ENCODE measurements at regions not wholly inside any gene's neighbourhood (a gene's known extent, or its start where the extent isn't known, plus 50 kb on each side); places are given as distances from the start of the nearest gene placed in this dataset.

DNA sequence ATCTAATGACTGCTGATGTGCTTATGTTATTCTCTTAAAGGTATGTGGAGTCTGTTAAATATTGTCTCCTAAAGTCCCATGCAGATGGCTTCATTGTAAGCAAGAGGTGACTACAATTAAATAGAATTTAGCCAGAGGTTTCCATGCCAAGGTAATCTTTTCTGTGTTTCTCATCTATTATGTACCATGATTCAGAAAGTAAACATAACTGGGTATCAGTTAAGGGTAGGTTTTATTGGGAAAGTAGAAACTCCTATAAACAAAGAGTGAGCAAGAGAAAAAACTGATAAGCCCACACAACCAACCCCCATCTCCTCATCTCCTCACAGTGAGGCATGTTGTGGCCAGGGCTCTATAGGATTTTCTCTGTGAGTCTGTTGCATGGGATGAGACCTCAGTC is 611.7 kb downstream of the SNAPC1 start:
- no peak overlapping the region for H2BK120ac ChIP-seq (ENCODE audit: low read depth, low read length)
- H2AK5ac ChIP-seq (ENCODE audit: low read depth, low read length), result no peak overlapping the region
- H3K9ac ChIP-seq (ENCODE audit: low read depth, low read length), result no peak overlapping the region
- H3K18ac ChIP-seq (ENCODE audit: low read depth, low read length), result no peak overlapping the region
- H4K91ac ChIP-seq (ENCODE audit: insufficient read depth, low read depth, low read length), result no peak overlapping the region
- no peak overlapping the region for H3K56ac ChIP-seq (ENCODE audit: extremely low read depth, insufficient read depth, low read length)
- H3K9me1 ChIP-seq (ENCODE audit: insufficient read depth, low read length), result no peaks in the 10 kb centered on the region
- no peak overlapping the region for H4K5ac ChIP-seq (ENCODE audit: low read depth, low read length)
- no peaks in the 10 kb centered on the region for H3K36me3 ChIP-seq (ENCODE audit: control insufficient read depth, insufficient read depth, low read length)
- no peak overlapping the region for H2BK20ac ChIP-seq (ENCODE audit: low read depth, low read length)
- no TSS peak for BruUV-seq (replicated peaks)
- no peak overlapping the region for H3K14ac ChIP-seq (replicated peaks; ENCODE audit: low read depth, low read length)
- no peak overlapping the region for H3K23ac ChIP-seq (ENCODE audit: low read depth, low read length)
- no peak for ATAC-seq (ENCODE audit: low read depth)
- H3K4me3 ChIP-seq (ENCODE audit: insufficient read depth, low read depth, low read length), result no peak overlapping the region
- no peak overlapping the region for H3K4ac ChIP-seq (ENCODE audit: low read depth, low read length)
- in situ Hi-C loops (cut with MboI; ENCODE audit: low sequenced_read_pairs) (no loop called here), dilution Hi-C loops (cut with HindIII; ENCODE audit: low sequenced_read_pairs, unreplicated experiment) (no loop called here), intact Hi-C loops (cut with micrococcal nuclease) (no loop called here)
- H3K9me3 ChIP-seq (ENCODE audit: control insufficient read depth, insufficient read depth, low read length), result no peaks in the 10 kb centered on the region
- no peak overlapping the region for H2BK15ac ChIP-seq (ENCODE audit: low read depth, low read length)
- no peak overlapping the region for H4K8ac ChIP-seq (ENCODE audit: low read depth in 2 of 2, low read length in 2 of 2)
- no peak overlapping the region for H2AFZ ChIP-seq (replicated peaks; ENCODE audit: low read length, poor library complexity)
- peak; percentile 3 for DNase-seq
- no peaks in the 10 kb centered on the region for H3K4me1 ChIP-seq (ENCODE audit: control insufficient read depth, insufficient read depth, low read length)
- no peaks in the 10 kb centered on the region for H3K79me1 ChIP-seq (ENCODE audit: low read depth in 1 of 2, low read length in 2 of 2)
- TF ChIP-seq FOS (IDR thresholded peaks at IDR 0.05; ENCODE audit: low read depth, low read length) (no peak), MXI1 (IDR thresholded peaks at IDR 0.05; ENCODE audit: borderline replicate concordance, low read depth, low read length) (no peak), MAZ (IDR thresholded peaks at IDR 0.05; ENCODE audit: borderline replicate concordance, low read depth, low read length) (no peak), NFE2L2 (IDR thresholded peaks at IDR 0.05; ENCODE audit: low read depth, low read length) (no peak), ELK1 (IDR thresholded peaks at IDR 0.05; ENCODE audit: borderline replicate concordance, low read depth, low read length) (no peak), SMC3 (IDR thresholded peaks at IDR 0.05; ENCODE audit: low read depth, low read length) (no peak), MAFK (IDR thresholded peaks at IDR 0.05; ENCODE audit: low read depth, low read length) (no peak), CHD1 (IDR thresholded peaks at IDR 0.05; ENCODE audit: low read depth, low read length) (no peak), CEBPB (IDR thresholded peaks at IDR 0.05; ENCODE audit: low read depth, low read length) (no peak), RAD21 (IDR thresholded peaks at IDR 0.05; ENCODE audit: low read length) (no peak), BHLHE40 (IDR thresholded peaks at IDR 0.05; ENCODE audit: low read depth, low read length) (no peak)
- TF ChIP-seq, protein P1, sequence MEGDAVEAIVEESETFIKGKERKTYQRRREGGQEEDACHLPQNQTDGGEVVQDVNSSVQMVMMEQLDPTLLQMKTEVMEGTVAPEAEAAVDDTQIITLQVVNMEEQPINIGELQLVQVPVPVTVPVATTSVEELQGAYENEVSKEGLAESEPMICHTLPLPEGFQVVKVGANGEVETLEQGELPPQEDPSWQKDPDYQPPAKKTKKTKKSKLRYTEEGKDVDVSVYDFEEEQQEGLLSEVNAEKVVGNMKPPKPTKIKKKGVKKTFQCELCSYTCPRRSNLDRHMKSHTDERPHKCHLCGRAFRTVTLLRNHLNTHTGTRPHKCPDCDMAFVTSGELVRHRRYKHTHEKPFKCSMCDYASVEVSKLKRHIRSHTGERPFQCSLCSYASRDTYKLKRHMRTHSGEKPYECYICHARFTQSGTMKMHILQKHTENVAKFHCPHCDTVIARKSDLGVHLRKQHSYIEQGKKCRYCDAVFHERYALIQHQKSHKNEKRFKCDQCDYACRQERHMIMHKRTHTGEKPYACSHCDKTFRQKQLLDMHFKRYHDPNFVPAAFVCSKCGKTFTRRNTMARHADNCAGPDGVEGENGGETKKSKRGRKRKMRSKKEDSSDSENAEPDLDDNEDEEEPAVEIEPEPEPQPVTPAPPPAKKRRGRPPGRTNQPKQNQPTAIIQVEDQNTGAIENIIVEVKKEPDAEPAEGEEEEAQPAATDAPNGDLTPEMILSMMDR (conservative IDR thresholded peaks at IDR 0.05; ENCODE audit: low read depth, low read length), result no peak
- H2AK9ac ChIP-seq (replicated peaks; ENCODE audit: low read depth, low read length, poor library complexity), result no peak overlapping the region
- POLR2A ChIA-PET (ENCODE audit: unreplicated experiment), result no interaction called here
- CTCF ChIA-PET, result no interaction called here
- H2BK5ac ChIP-seq (ENCODE audit: low read depth, low read length, poor library complexity, severe bottlenecking), result no peak overlapping the region
- H4K20me1 ChIP-seq (ENCODE audit: insufficient read depth, low read length), result no peaks in the 10 kb centered on the region
- H3K27me3 ChIP-seq (ENCODE audit: control insufficient read depth, insufficient read depth, low read length), result no peaks in the 10 kb centered on the region
- no peak overlapping the region for H3K4me2 ChIP-seq (ENCODE audit: low read depth, low read length)
- H3K27ac ChIP-seq (ENCODE audit: insufficient read depth, low read length), result no peak overlapping the region

Data from IMR-90 (cell line).